ENCODE measurements at regions not wholly inside any gene's neighbourhood (a gene's known extent, or its start where the extent isn't known, plus 50 kb on each side); places are given as distances from the start of the nearest gene placed in this dataset.

DNA sequence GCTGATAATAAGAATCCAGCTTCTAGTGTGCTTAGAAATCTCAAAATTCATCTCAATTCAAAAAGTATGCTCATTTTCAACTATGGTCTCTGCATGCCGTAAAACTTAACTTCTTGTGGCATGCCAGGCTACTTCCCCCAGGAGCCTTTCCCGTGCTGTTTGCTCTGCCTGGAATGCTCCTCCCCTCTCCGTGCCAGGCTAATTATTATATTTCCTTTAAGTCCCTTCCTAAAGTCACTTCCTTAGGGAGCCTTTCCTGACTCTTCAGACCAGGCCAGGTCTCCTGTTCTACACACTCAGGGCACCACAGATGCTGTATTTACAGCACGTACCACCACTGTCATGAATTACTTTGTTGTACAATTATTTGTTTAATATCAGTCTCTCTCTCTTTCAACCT, 67.1 kb upstream of the PPP2R5A start:
- ChIA-PET POLR2A (no interaction called here), CTCF (interaction anchor here (1.2 to 1.5 kb wide), 3 partner anchors 9 to 39 kb away, joined by 3 to 5 read pairs (median 4); no protein-coding TSS in a partner anchor)
- DNase-seq (ENCODE audit: extremely low spot score), result no peak
- no peak for TF ChIP-seq CTCF (IDR thresholded peaks at IDR 0.05; ENCODE audit: control extremely low read depth, extremely low read depth, low read depth, missing control alignments)

DNA sequence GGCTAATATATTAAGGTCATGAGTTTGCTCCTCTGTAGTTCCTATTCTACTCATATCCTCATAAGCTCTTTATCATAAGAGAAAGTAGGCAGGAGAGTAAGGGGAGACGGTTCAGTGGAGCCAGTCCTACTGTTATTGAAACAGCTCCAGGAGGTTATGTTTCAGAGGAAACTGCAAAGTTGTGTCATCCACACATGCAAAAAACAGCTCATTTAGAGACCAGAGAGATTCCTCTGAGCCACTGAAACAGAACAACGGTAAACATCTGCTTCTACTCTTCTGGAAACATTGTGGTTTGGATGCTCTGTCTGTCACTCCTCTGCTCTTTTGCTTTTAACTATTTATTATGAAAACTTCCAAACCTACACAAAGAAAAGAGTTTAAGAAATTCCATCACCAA, 66.3 kb upstream of the PPP2R5A start:
- DNase-seq (ENCODE audit: extremely low spot score), result peak; percentile 73
- ChIA-PET POLR2A (interaction anchor here (1.1 kb wide), 1 partner anchor 66 kb away, joined by 3 read pairs; no protein-coding TSS in a partner anchor), CTCF (interaction anchor here (0.9 to 1.5 kb wide), 5 partner anchors 8 to 76 kb away, joined by 3 to 5 read pairs (median 3); no protein-coding TSS in a partner anchor)
- no peak for TF ChIP-seq CTCF (IDR thresholded peaks at IDR 0.05; ENCODE audit: control extremely low read depth, extremely low read depth, low read depth, missing control alignments)

DNA sequence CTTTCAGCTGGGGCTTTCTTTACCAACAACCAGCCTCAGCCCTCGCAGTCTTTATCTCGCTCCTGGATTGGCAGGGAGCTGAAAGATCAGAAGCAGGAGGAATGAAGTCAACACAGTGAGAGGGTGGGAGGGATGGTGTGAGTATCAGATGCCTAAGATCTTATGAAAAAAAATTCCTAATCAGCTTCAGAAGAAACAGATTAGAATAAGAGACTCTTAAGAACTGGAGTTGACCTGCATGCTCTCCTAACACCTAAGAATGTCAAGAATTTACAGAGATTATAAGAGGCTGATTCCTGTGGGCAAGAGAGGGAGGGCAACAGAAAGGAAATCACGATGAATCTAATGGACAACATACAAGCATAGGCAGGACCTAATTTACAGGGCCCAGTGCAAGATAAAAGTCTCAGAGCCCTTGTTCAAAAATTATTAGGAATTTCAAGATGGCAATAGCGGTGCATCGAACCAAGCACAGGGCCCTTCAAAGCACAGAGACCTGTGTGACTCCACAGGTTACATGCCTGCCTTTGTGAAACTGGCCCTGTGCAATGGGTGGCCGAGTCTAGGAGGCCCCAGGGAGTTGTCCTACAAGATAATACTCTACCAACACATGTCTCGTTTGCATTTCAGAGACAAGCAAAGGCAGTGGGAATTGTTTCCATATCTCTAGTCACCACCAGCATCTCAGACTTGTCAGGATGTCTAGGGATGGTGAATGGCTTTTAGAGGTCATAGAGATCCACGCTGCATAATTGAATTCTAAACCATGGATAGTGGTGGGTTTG, 65.3 kb upstream of the PPP2R5A start:
- no peak for DNase-seq (ENCODE audit: extremely low spot score)
- ChIA-PET POLR2A (no interaction called here), CTCF (interaction anchor here (1.1 to 1.5 kb wide), 2 partner anchors 37 to 77 kb away, joined by 3 to 5 read pairs; no protein-coding TSS in a partner anchor)
- TF ChIP-seq CTCF (IDR thresholded peaks at IDR 0.05; ENCODE audit: control extremely low read depth, extremely low read depth, low read depth, missing control alignments), result no peak

DNA sequence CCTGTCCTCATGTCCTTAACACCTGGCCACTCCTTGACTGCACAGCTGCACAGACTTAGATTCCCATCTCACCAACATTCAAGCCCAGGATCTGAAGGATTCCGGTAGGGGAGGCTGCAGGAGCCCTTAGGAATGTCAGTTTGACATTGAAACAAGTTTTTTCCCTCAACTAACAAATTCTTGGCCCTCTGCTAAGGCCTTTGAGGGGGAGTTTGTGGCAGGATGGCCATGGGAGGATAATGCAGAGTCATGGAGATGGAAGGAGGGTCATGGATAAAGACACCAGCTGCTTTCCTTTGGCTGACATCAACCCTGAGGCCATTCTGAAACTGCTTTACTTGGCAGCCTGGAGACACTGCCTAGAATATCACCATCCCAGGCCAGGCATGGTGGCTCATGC, 63.4 kb upstream of the PPP2R5A start:
- no peak for TF ChIP-seq CTCF (IDR thresholded peaks at IDR 0.05; ENCODE audit: control extremely low read depth, extremely low read depth, low read depth, missing control alignments)
- ChIA-PET CTCF (interaction anchor here (1.5 kb wide), 1 partner anchor 15 kb away, joined by 5 read pairs; no protein-coding TSS in a partner anchor), POLR2A (no interaction called here)
- DNase-seq (ENCODE audit: extremely low spot score), result no peak

GRCh38 chr1:212224102-212224501, 61.1 kb upstream of the PPP2R5A start:
- no peak for DNase-seq (ENCODE audit: extremely low spot score)
- no peak for TF ChIP-seq CTCF (IDR thresholded peaks at IDR 0.05; ENCODE audit: control extremely low read depth, extremely low read depth, low read depth, missing control alignments)
- ChIA-PET POLR2A (interaction anchor here (0.6 kb wide), 1 partner anchor 191 kb away, joined by 3 read pairs; the partner anchor contains the start of gene PACC1), CTCF (no interaction called here)

DNA sequence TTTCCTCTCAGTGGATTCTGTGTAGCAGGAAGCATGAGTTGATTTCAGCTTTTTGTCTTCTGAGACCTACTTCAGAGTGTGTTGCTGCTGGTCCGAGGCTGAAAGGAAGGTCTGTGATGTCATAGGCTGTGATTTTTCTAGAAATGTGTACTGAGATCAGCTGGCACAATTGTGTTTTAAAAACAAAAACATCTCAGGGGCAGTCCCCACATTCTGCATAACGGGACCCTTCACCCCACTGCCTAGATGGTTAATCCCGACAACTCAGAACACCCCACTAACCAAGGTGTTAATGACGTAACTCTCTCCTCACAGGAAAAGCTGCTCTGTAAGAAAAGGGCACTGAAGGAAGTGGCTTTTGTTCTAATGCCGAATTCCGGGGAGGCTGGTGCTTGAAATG, 59.8 kb upstream of the PPP2R5A start:
- no peak for TF ChIP-seq CTCF (IDR thresholded peaks at IDR 0.05; ENCODE audit: control extremely low read depth, extremely low read depth, low read depth, missing control alignments)
- ChIA-PET POLR2A (no interaction called here), CTCF (interaction anchor here (1.1 to 1.5 kb wide), 5 partner anchors 9 to 545 kb away, joined by 3 to 4 read pairs (median 3); no protein-coding TSS in a partner anchor)
- no peak for DNase-seq (ENCODE audit: extremely low spot score)

Data from GM10248 (cell line).